IMR-90 (cell line): ENCODE measurements at regions not wholly inside any gene's neighbourhood (a gene's known extent, or its start where the extent isn't known, plus 50 kb on each side); places are given as distances from the start of the nearest gene placed in this dataset.

ENCODE experiments used
- CEBPB ChIP-seq: IDR thresholded peaks from 2 replicates; pipeline ENCODE4 v1.6.1; 2012; ENCODE audit warnings: low read depth, low read length, improper control_type of control experiment
- MAFK ChIP-seq: IDR thresholded peaks from 2 replicates; pipeline ENCODE4 v1.6.1; 2012; ENCODE audit warnings: low read depth, low read length, improper control_type of control experiment
- NFE2L2 ChIP-seq: fragments of 150-350 bp; IDR thresholded peaks from 2 replicates; pipeline ENCODE4 v1.6.1; 2016; ENCODE audit warnings: low read depth, mild to moderate bottlenecking, low read length
- POLR2A ChIP-seq: IDR thresholded peaks from 2 replicates; pipeline ENCODE4 v1.6.1; 2012; ENCODE audit warnings: mild to moderate bottlenecking, low read depth, low read length
- SMC3 ChIP-seq: fragments of 150-350 bp; IDR thresholded peaks from 2 replicates; pipeline ENCODE4 v1.6.1; 2016; ENCODE audit warnings: low read depth, mild to moderate bottlenecking, antibody characterized with exemption, low read length, moderate library complexity
- TF ChIP-seq, protein P1 (sequence below): conservative IDR thresholded peaks from 2 replicates; pipeline ENCODE4 v1.5.1; 2012; ENCODE audit warnings: mild to moderate bottlenecking, low read depth, low read length, improper control_type of control experiment
- TF ChIP-seq, protein P2 (sequence below): fragments of 150-350 bp; IDR thresholded peaks from 2 replicates; pipeline ENCODE4 v1.6.1; 2017; ENCODE audit warnings: mild to moderate bottlenecking, antibody characterized with exemption, low read length, low read depth

- TF ChIP-seq CEBPB (no peak), MAFK (no peak), SMC3 (no peak), NFE2L2 (no peak), POLR2A (no peak)
- TF ChIP-seq, protein P1, sequence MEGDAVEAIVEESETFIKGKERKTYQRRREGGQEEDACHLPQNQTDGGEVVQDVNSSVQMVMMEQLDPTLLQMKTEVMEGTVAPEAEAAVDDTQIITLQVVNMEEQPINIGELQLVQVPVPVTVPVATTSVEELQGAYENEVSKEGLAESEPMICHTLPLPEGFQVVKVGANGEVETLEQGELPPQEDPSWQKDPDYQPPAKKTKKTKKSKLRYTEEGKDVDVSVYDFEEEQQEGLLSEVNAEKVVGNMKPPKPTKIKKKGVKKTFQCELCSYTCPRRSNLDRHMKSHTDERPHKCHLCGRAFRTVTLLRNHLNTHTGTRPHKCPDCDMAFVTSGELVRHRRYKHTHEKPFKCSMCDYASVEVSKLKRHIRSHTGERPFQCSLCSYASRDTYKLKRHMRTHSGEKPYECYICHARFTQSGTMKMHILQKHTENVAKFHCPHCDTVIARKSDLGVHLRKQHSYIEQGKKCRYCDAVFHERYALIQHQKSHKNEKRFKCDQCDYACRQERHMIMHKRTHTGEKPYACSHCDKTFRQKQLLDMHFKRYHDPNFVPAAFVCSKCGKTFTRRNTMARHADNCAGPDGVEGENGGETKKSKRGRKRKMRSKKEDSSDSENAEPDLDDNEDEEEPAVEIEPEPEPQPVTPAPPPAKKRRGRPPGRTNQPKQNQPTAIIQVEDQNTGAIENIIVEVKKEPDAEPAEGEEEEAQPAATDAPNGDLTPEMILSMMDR, result no peak
- TF ChIP-seq, protein P2, sequence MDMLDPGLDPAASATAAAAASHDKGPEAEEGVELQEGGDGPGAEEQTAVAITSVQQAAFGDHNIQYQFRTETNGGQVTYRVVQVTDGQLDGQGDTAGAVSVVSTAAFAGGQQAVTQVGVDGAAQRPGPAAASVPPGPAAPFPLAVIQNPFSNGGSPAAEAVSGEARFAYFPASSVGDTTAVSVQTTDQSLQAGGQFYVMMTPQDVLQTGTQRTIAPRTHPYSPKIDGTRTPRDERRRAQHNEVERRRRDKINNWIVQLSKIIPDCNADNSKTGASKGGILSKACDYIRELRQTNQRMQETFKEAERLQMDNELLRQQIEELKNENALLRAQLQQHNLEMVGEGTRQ, result no peak
These were observed 430.4 kb upstream of the CCDC54 start for GRCh38 chr3:106946866-106947265.
